GM12878 (cell line): ENCODE measurements at regions not wholly inside any gene's neighbourhood (a gene's known extent, or its start where the extent isn't known, plus 50 kb on each side); places are given as distances from the start of the nearest gene placed in this dataset.

Experiments
- SMC3 ChIP-seq: IDR thresholded peaks from 2 replicates; pipeline ENCODE4 v1.6.1; 2011; ENCODE audit warnings: low read length, improper control_type of control experiment, borderline replicate concordance
- TF ChIP-seq, protein P1 (sequence below): fragments of 450-650 bp; formaldehyde crosslinking; IDR thresholded peaks from 2 replicates; pipeline ENCODE4 v1.5.0; 2022; ENCODE audit warnings: mild to moderate bottlenecking, missing genetic modification characterization
- TF ChIP-seq, protein P2 (sequence below): fragments of 150-350 bp; IDR thresholded peaks from 2 replicates; pipeline ENCODE4 v1.6.1; 2016; ENCODE audit warnings: low read depth, low read length

DNA sequence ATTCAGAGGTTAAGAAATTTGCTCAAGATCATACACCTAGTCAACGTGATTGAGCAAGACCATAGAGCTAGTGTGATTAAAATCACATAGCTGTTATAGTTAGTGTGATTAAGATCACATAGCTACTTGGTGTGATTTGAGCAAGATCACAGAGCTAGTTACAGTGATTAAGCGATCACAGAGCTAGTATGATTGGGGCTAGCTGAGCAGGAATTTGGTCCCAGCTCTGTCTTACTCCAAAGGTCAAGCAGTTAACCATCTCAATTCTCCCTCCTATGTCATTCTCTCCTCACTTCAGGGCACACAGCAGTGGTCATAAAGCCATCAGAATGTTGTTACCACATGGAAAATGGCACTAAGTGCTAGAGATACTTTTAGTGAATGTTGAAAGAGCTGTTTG, 158.2 kb downstream of the SPTSSA start:
- TF ChIP-seq, protein P1, sequence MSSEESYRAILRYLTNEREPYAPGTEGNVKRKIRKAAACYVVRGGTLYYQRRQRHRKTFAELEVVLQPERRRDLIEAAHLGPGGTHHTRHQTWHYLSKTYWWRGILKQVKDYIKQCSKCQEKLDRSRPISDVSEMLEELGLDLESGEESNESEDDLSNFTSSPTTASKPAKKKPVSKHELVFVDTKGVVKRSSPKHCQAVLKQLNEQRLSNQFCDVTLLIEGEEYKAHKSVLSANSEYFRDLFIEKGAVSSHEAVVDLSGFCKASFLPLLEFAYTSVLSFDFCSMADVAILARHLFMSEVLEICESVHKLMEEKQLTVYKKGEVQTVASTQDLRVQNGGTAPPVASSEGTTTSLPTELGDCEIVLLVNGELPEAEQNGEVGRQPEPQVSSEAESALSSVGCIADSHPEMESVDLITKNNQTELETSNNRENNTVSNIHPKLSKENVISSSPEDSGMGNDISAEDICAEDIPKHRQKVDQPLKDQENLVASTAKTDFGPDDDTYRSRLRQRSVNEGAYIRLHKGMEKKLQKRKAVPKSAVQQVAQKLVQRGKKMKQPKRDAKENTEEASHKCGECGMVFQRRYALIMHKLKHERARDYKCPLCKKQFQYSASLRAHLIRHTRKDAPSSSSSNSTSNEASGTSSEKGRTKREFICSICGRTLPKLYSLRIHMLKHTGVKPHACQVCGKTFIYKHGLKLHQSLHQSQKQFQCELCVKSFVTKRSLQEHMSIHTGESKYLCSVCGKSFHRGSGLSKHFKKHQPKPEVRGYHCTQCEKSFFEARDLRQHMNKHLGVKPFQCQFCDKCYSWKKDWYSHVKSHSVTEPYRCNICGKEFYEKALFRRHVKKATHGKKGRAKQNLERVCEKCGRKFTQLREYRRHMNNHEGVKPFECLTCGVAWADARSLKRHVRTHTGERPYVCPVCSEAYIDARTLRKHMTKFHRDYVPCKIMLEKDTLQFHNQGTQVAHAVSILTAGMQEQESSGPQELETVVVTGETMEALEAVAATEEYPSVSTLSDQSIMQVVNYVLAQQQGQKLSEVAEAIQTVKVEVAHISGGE (CRISPR knock-in tag) = no peak
- no peak for TF ChIP-seq SMC3
- TF ChIP-seq, protein P2, sequence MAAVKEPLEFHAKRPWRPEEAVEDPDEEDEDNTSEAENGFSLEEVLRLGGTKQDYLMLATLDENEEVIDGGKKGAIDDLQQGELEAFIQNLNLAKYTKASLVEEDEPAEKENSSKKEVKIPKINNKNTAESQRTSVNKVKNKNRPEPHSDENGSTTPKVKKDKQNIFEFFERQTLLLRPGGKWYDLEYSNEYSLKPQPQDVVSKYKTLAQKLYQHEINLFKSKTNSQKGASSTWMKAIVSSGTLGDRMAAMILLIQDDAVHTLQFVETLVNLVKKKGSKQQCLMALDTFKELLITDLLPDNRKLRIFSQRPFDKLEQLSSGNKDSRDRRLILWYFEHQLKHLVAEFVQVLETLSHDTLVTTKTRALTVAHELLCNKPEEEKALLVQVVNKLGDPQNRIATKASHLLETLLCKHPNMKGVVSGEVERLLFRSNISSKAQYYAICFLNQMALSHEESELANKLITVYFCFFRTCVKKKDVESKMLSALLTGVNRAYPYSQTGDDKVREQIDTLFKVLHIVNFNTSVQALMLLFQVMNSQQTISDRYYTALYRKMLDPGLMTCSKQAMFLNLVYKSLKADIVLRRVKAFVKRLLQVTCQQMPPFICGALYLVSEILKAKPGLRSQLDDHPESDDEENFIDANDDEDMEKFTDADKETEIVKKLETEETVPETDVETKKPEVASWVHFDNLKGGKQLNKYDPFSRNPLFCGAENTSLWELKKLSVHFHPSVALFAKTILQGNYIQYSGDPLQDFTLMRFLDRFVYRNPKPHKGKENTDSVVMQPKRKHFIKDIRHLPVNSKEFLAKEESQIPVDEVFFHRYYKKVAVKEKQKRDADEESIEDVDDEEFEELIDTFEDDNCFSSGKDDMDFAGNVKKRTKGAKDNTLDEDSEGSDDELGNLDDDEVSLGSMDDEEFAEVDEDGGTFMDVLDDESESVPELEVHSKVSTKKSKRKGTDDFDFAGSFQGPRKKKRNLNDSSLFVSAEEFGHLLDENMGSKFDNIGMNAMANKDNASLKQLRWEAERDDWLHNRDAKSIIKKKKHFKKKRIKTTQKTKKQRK = no peak
